K562 (cell line): ENCODE measurements at regions not wholly inside any gene's neighbourhood (a gene's known extent, or its start where the extent isn't known, plus 50 kb on each side); places are given as distances from the start of the nearest gene placed in this dataset.

Source experiments
- ATAC-seq: fragments of 200-7000 bp; cut with Tn5 transposase; 3 replicates; pipeline ENCODE4 v1.9.1; 2020; ENCODE audit warnings: moderate library complexity
- BruUV-seq: library from RNA; stranded (reverse); fragments of 400-500 nt; replicated peaks from 2 replicates; lab custom pipeline; 2021; lab: Mats Ljungman, UMichigan
- CTCF ChIA-PET: fragments of 300-600 bp; formaldehyde crosslinking; extraction: SDS; loops from one replicate; lab custom pipeline; 2021; ENCODE audit warnings: low intra/inter-chr PET ratio; lab: Yijun Ruan, JAX
- POLR2A ChIA-PET: fragments of 300-600, 350-650 bp; sonication (Branson Sonifier 250); formaldehyde crosslinking; extraction: SDS; loops from one replicate; lab custom pipeline; 2021; ENCODE audit warnings: antibody characterized with exemption, inconsistent platforms; lab: Yijun Ruan, JAX
- DNase-seq, 4 experiments: peaks; one replicate each; pipeline versions ENCODE4 v3.0.0 to v3.0.0-alpha.2; 2011 to 2018; ENCODE audit warnings: low spot score in 3 of 4, mixed read lengths in 3 of 4; ENCODE audit errors: extremely low read depth in 1 of 4
- FAIRE-seq: peaks from 2 replicates; lab custom pipeline; 2011; peaks lifted over from hg19 to GRCh38; lab: Jason Lieb, UNC
- H2AFZ ChIP-seq: 2 replicates; pipeline ENCODE4 v1.6.0; 2011; ENCODE audit warnings: low read depth, low read length, control low read depth, inconsistent platforms
- H3K27ac ChIP-seq: fragments of 200-600 bp; 3 replicates; pipeline ENCODE4 v1.8.0; 2011; ENCODE audit warnings: low read depth, mild to moderate bottlenecking, control low read depth, inconsistent platforms, low read length, moderate library complexity, mixed read lengths; ENCODE audit errors: extremely low read depth
- H3K27me3 ChIP-seq, 2 experiments: fragments of 300-600 bp in 1 of 2; 2 replicates in 1 of 2; 3 replicates in 1 of 2; pipeline versions ENCODE4 v1.6.0 to v1.8.0; 2011; ENCODE audit warnings: inconsistent platforms in 2 of 2, low read length in 2 of 2, mild to moderate bottlenecking in 1 of 2, mixed read lengths in 1 of 2, moderate library complexity in 1 of 2; ENCODE audit not compliant: control insufficient read depth in 2 of 2, insufficient read depth in 2 of 2
- H3K36me3 ChIP-seq: fragments of 300-600 bp; 3 replicates; pipeline ENCODE4 v1.8.0; 2011; ENCODE audit warnings: mild to moderate bottlenecking, low read length, inconsistent platforms; ENCODE audit not compliant: control insufficient read depth, insufficient read depth
- H3K4me1 ChIP-seq, 2 experiments: fragments of 200-600 bp in 1 of 2; replicated peaks in 1 of 2; 2 replicates in 1 of 2; 3 replicates in 1 of 2; pipeline versions ENCODE4 v1.5.1 to v1.8.0; 2011; ENCODE audit warnings: inconsistent platforms in 2 of 2, low read length in 2 of 2, mild to moderate bottlenecking in 1 of 2, mixed read lengths in 1 of 2, moderate library complexity in 1 of 2; ENCODE audit not compliant: control insufficient read depth in 2 of 2, insufficient read depth in 2 of 2
- H3K4me2 ChIP-seq: 2 replicates; pipeline ENCODE4 v1.6.1; 2011; ENCODE audit warnings: low read length, control low read depth, inconsistent platforms, mixed read lengths; ENCODE audit not compliant: insufficient read depth
- H3K4me3 ChIP-seq: fragments of 200-600 bp; sonication (generic), shearing (Covaris generic); 2 replicates; pipeline ENCODE4 v1.5.1; 2016; ENCODE audit warnings: control low read depth, inconsistent platforms
- H3K79me2 ChIP-seq: fragments of 200-600 bp; 3 replicates; pipeline ENCODE4 v1.8.0; 2011; ENCODE audit warnings: low read length, inconsistent platforms; ENCODE audit not compliant: control insufficient read depth, insufficient read depth
- H3K9ac ChIP-seq, 2 experiments: 2 replicates each; pipeline versions ENCODE4 v1.6.0 to v1.6.1; 2011; ENCODE audit warnings: low read depth in 2 of 2, low read length in 2 of 2, control low read depth in 1 of 2, inconsistent platforms in 1 of 2, mild to moderate bottlenecking in 1 of 2, mixed read lengths in 1 of 2; ENCODE audit not compliant: insufficient read depth in 1 of 2
- H3K9me1 ChIP-seq: one replicate; pipeline ENCODE4 v1.6.0; 2011; ENCODE audit warnings: inconsistent platforms, mild to moderate bottlenecking, low read length, moderate library complexity; ENCODE audit not compliant: control insufficient read depth, insufficient read depth
- H3K9me3 ChIP-seq: replicated peaks from 2 replicates; pipeline ENCODE4 v1.5.1; 2011; ENCODE audit warnings: low read depth, low read length, inconsistent platforms; ENCODE audit not compliant: control insufficient read depth, insufficient read depth
- H4K20me1 ChIP-seq: replicated peaks from 2 replicates; pipeline ENCODE4 v1.6.1; 2011; ENCODE audit warnings: low read length, inconsistent platforms, mixed read lengths; ENCODE audit not compliant: control insufficient read depth, insufficient read depth
- CREBBP ChIP-seq: IDR thresholded peaks from one replicate; pipeline ENCODE4 v1.6.1; 2012; ENCODE audit warnings: low read depth, mild to moderate bottlenecking, control low read depth, inconsistent platforms, low read length
- ETV5 ChIP-seq: sonication (generic); formaldehyde crosslinking; IDR thresholded peaks from 2 replicates; pipeline ENCODE4 v1.4.0; 2020; ENCODE audit warnings: low read depth, mild to moderate bottlenecking, missing genetic modification reagents
- HOMEZ ChIP-seq: fragments of 250-450 bp; sonication (Bioruptor Pico); IDR thresholded peaks from 2 replicates; pipeline ENCODE4 v1.4.0; 2020; ENCODE audit warnings: mild to moderate bottlenecking, moderate library complexity
- NEUROD1 ChIP-seq: fragments of 150-350 bp; IDR thresholded peaks from 2 replicates; pipeline ENCODE4 v1.6.1; 2014; ENCODE audit warnings: borderline replicate concordance, low read length, low read depth; ENCODE audit not compliant: partially characterized antibody
- NUFIP1 ChIP-seq: fragments of 450-650 bp; IDR thresholded peaks from 2 replicates; pipeline ENCODE4 v1.6.1; 2018; ENCODE audit not compliant: partially characterized antibody
- PRMT5 ChIP-seq: sonication (generic); formaldehyde crosslinking; IDR thresholded peaks from 2 replicates; pipeline ENCODE4 v1.5.0; 2020; ENCODE audit warnings: missing genetic modification reagents
- TEAD2 ChIP-seq: fragments of 450-650 bp; IDR thresholded peaks from 2 replicates; pipeline ENCODE4 v1.6.1; 2016; ENCODE audit warnings: missing genetic modification characterization, control low read depth, missing compliant biosample characterization
- WHSC1 ChIP-seq: IDR thresholded peaks from one replicate; pipeline ENCODE4 v1.6.1; 2012; ENCODE audit warnings: low read length, control low read depth, inconsistent platforms
- whole genome bisulfite sequencing: fragments of 100-300 bp; shearing (Covaris generic); methylation state at CpG from one replicate; pipeline ENCODE4 v1.1.6; 2016; ENCODE audit warnings: low coverage, mixed read lengths; ENCODE audit not compliant: insufficient coverage; ENCODE audit errors: missing lambda C conversion rate; 5-methylcytosine and 5-hydroxymethylcytosine counted together
- in situ Hi-C: fragments of 300-500 bp; cut with MboI; formaldehyde crosslinking; loops from 4 replicates; pipeline ENCODE4 v1.15.0; 2018; ENCODE audit warnings: inconsistent platforms, mixed read lengths
- intact Hi-C: fragments of 100-400 bp; cut with micrococcal nuclease; formaldehyde crosslinking; loops from 2 replicates; pipeline ENCODE4 v1.14.2; 2022

- in situ Hi-C loops, result no loop called here
- ChIA-PET POLR2A (interaction anchor here (0.7 to 1.8 kb wide), 5 partner anchors 9 to 25 kb away, joined by 3 to 5 read pairs (median 3); no protein-coding TSS in a partner anchor), CTCF (no interaction called here)
- BruUV-seq, result no TSS peak
- H3K79me2 ChIP-seq, result no peaks in the 10 kb centered on the region
- no peaks in the 10 kb centered on the region for H3K36me3 ChIP-seq
- no peaks in the 10 kb centered on the region for H3K9me3 ChIP-seq
- no peak overlapping the region for H3K4me2 ChIP-seq
- no peaks in the 10 kb centered on the region for H3K27me3 ChIP-seq
- 16% methylated on average over 3 of the region's 3 CpGs for WGBS
- FAIRE-seq (no peak), DNase-seq (no peak), ATAC-seq (no peak)
- no peak overlapping the region for H2AFZ ChIP-seq
- no peaks in the 10 kb centered on the region for H3K4me1 ChIP-seq
- no peak overlapping the region for H3K4me3 ChIP-seq
- TF ChIP-seq HOMEZ (CRISPR knock-in tag), result no peak
- TF ChIP-seq TEAD2 (tag), result no peak
- TF ChIP-seq CREBBP, result no peak
- no peak for TF ChIP-seq PRMT5 (CRISPR knock-in tag)
- no peak for TF ChIP-seq ETV5 (CRISPR knock-in tag)
- no peak for TF ChIP-seq NUFIP1
- TF ChIP-seq NEUROD1, result no peak
- no peak for TF ChIP-seq WHSC1
- no peak overlapping the region for H3K9ac ChIP-seq
- H4K20me1 ChIP-seq, result no peaks in the 10 kb centered on the region
- intact Hi-C loops, result no loop called here
- H3K9me1 ChIP-seq, result no peaks in the 10 kb centered on the region
- no peak overlapping the region for H3K27ac ChIP-seq
These were observed 76.6 kb downstream of the MCFD2 start for GRCh38 chr2:46839045-46839444.
